ENCODE measurements at regions not wholly inside any gene's neighbourhood (a gene's known extent, or its start where the extent isn't known, plus 50 kb on each side); places are given as distances from the start of the nearest gene placed in this dataset.

DNA sequence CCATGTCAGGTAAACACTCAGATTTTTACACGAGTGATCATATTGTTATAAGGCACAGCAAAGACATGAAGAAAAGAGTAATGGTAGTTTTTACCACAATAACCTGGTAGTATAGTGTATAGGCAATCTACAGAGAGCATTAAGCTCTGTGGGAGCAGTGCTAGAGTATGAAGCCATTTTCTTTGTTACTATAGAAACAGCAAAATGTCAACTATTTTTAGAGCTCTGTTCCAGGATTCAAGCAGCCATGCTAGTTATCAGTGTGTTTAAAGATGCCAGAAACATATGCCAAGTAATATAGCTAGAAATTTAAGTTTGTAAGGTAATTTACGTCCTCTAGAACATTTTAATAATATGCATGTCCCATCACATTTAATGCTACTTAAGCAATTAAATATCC is 77.6 kb upstream of the RGS18 start:
- no peaks in the 10 kb centered on the region for H4K20me1 ChIP-seq (ENCODE audit: control insufficient read depth, insufficient read depth, insufficient read length)
- H2BK120ac ChIP-seq (ENCODE audit: low read depth, low read length, poor library complexity, severe bottlenecking), result no peak overlapping the region
- H3K4me3 Mint-ChIP-seq, result no peak overlapping the region
- H4K5ac ChIP-seq (ENCODE audit: insufficient read length, low read depth, low read length), result no peak overlapping the region
- TF ChIP-seq, protein P1, sequence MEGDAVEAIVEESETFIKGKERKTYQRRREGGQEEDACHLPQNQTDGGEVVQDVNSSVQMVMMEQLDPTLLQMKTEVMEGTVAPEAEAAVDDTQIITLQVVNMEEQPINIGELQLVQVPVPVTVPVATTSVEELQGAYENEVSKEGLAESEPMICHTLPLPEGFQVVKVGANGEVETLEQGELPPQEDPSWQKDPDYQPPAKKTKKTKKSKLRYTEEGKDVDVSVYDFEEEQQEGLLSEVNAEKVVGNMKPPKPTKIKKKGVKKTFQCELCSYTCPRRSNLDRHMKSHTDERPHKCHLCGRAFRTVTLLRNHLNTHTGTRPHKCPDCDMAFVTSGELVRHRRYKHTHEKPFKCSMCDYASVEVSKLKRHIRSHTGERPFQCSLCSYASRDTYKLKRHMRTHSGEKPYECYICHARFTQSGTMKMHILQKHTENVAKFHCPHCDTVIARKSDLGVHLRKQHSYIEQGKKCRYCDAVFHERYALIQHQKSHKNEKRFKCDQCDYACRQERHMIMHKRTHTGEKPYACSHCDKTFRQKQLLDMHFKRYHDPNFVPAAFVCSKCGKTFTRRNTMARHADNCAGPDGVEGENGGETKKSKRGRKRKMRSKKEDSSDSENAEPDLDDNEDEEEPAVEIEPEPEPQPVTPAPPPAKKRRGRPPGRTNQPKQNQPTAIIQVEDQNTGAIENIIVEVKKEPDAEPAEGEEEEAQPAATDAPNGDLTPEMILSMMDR (conservative IDR thresholded peaks at IDR 0.05), result no peak
- no peaks in the 10 kb centered on the region for H3K4me1 Mint-ChIP-seq
- no peak overlapping the region for H4K8ac ChIP-seq (replicated peaks; ENCODE audit: insufficient read length, low read depth, low read length)
- H3K4ac ChIP-seq (ENCODE audit: low read depth, low read length), result no peak overlapping the region
- H3K23me2 ChIP-seq (ENCODE audit: insufficient read length, low read depth, low read length, poor library complexity, severe bottlenecking), result no peaks in the 10 kb centered on the region
- H3K27ac Mint-ChIP-seq, result no peak overlapping the region
- H3K4me1 ChIP-seq (ENCODE audit: insufficient read depth, low read length), result no peaks in the 10 kb centered on the region
- no peak overlapping the region for H3K23ac ChIP-seq (ENCODE audit: insufficient read length, low read depth, low read length)
- H3K36me3 Mint-ChIP-seq (ENCODE audit: insufficient read depth in 1 of 3, low read depth in 3 of 3), result no peaks in the 10 kb centered on the region
- no peaks in the 10 kb centered on the region for H3K9me3 ChIP-seq (ENCODE audit: control insufficient read depth, low read depth, low read length)
- no peak overlapping the region for H2BK20ac ChIP-seq (ENCODE audit: low read depth, low read length, poor library complexity, severe bottlenecking)
- H3K27me3 ChIP-seq (ENCODE audit: insufficient read depth, low read length), result no peaks in the 10 kb centered on the region
- H2BK12ac ChIP-seq (ENCODE audit: insufficient read length, low read depth, low read length), result no peak overlapping the region
- no peak overlapping the region for H4K91ac ChIP-seq (ENCODE audit: insufficient read length, low read depth, low read length)
- H3K27me3 Mint-ChIP-seq (ENCODE audit: low read depth), result no peaks in the 10 kb centered on the region
- H2BK15ac ChIP-seq (ENCODE audit: low read depth, low read length), result no peak overlapping the region
- no CpG with 5 or more reads among the region's 2 CpGs for WGBS (ENCODE audit: extremely low coverage, insufficient read length, low lambda C conversion rate)
- H3K14ac ChIP-seq (ENCODE audit: insufficient read depth, low read length), result no peak overlapping the region
- H2BK5ac ChIP-seq (ENCODE audit: insufficient read length, low read length), result no peak overlapping the region
- H3K56ac ChIP-seq (ENCODE audit: insufficient read length, low read depth, low read length), result no peak overlapping the region
- no peaks in the 10 kb centered on the region for H3K79me1 ChIP-seq (ENCODE audit: insufficient read depth, low read depth, low read length, poor library complexity, severe bottlenecking)
- no peak overlapping the region for H3K18ac ChIP-seq (ENCODE audit: insufficient read length, low read depth, low read length)
- no peak for DNase-seq
- no peaks in the 10 kb centered on the region for H3K9me3 Mint-ChIP-seq
- no peak overlapping the region for H3T11ph ChIP-seq (ENCODE audit: low read length)
- H3K9ac ChIP-seq (ENCODE audit: extremely low read depth, insufficient read length, low read length), result no peak overlapping the region
- no peak overlapping the region for H2AFZ ChIP-seq (ENCODE audit: low read length)
- H2AK5ac ChIP-seq (ENCODE audit: insufficient read length, low read length), result no peak overlapping the region
- H3K27ac ChIP-seq (ENCODE audit: insufficient read length, low read depth, low read length), result no peak overlapping the region
- H3K4me2 ChIP-seq (ENCODE audit: insufficient read depth, insufficient read length, low read length), result no peak overlapping the region
- H3K79me2 ChIP-seq (ENCODE audit: insufficient read depth, low read length), result no peaks in the 10 kb centered on the region
